Neuron (in vitro differentiated cells): ENCODE measurements at regions not wholly inside any gene's neighbourhood (a gene's known extent, or its start where the extent isn't known, plus 50 kb on each side); places are given as distances from the start of the nearest gene placed in this dataset.

Source experiments
- H2AFZ ChIP-seq: one replicate; pipeline ENCODE4 v1.6.1; 2013; ENCODE audit warnings: low read depth, mild to moderate bottlenecking, inconsistent platforms, low read length, moderate library complexity
- H3K27me3 ChIP-seq: one replicate; pipeline ENCODE4 v1.6.1; 2013; ENCODE audit warnings: low read length; ENCODE audit not compliant: insufficient read depth
- H3K36me3 ChIP-seq: one replicate; pipeline ENCODE4 v1.6.1; 2013; ENCODE audit warnings: low read length; ENCODE audit not compliant: insufficient read depth
- H3K4me1 ChIP-seq: one replicate; pipeline ENCODE4 v1.6.1; 2013; ENCODE audit warnings: low read length; ENCODE audit not compliant: insufficient read depth
- H3K4me3 ChIP-seq: 2 replicates; pipeline ENCODE4 v1.5.1; 2013; ENCODE audit warnings: mild to moderate bottlenecking, low read length, moderate library complexity
- H3K9me3 ChIP-seq: one replicate; pipeline ENCODE4 v1.6.1; 2013; ENCODE audit warnings: low read length

GRCh38 chr14:101217080-101217463 is 313.6 kb upstream of the RTL1 start:
- no peaks in the 10 kb centered on the region for H3K36me3 ChIP-seq

GRCh38 chr14:101217616-101218371 is 314.3 kb upstream of the RTL1 start:
- H2AFZ ChIP-seq: no peak overlapping the region
- H3K27me3 ChIP-seq: no peaks in the 10 kb centered on the region
- no peaks in the 10 kb centered on the region for H3K36me3 ChIP-seq
- peaks cover 26% of the 10 kb centered on the region for H3K4me1 ChIP-seq
- no peak overlapping the region for H3K4me3 ChIP-seq
- H3K9me3 ChIP-seq: peaks cover 3% of the 10 kb centered on the region

More at GRCh38 chr14:101217080-101217463, 313.6 kb upstream of the RTL1 start:
- Histone ChIP-seq H3K4me3 (no peak overlapping the region), H3K4me1 (peaks cover 19% of the 10 kb centered on the region), H2AFZ (no peak overlapping the region), H3K27me3 (no peaks in the 10 kb centered on the region), H3K9me3 (peaks cover 6% of the 10 kb centered on the region)

DNA sequence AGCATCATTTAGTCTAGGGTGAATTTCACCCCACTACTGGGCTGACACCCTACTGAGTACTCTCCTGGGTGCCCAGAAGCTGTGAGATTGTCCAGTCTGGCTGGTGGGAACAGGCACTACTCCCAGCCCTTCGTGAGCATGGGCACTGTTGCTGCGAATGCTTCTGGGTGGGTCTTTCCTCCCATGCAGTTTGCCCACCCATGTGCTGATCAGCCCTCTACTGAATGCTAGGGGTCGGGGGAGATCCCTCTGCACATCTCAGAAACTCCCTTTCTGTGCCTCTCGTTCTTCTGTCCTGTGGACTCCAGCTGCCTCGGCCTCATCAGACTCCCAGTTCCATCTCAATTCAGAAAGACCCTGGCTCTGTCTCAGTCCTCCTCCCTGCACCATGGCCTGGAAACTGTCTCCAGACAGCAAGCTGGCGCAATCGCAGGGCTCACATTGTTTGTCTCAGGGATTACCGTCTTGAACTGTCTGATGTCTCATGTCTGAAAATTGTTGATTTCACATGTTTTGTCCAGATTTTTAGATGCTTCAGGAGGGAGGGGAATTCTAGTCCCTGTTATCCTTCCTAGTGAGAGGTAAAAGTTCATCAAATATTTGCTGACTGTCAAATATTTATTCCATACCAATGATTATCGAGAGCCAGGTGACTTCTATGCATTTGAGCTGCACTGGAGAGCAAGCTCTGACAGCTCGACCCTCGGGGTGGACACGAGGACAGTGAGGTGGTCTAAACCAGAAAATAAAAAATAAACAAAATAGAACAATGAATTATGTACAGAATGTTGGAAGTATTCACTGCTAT is 316.6 kb upstream of the RTL1 start:
- Histone ChIP-seq H2AFZ (no peak overlapping the region), H3K9me3 (peaks cover 2% of the 10 kb centered on the region), H3K4me1 (peaks cover 45% of the 10 kb centered on the region), H3K4me3 (no peak overlapping the region), H3K36me3 (no peaks in the 10 kb centered on the region), H3K27me3 (no peaks in the 10 kb centered on the region)

- Histone ChIP-seq H3K4me1 (peaks cover 54% of the 10 kb centered on the region), H3K36me3 (no peaks in the 10 kb centered on the region), H3K4me3 (no peak overlapping the region), H3K9me3 (no peaks in the 10 kb centered on the region), H3K27me3 (no peaks in the 10 kb centered on the region), H2AFZ (no peak overlapping the region)
Observed at GRCh38 chr14:101220921-101221510, 317.5 kb upstream of the RTL1 start.

GRCh38 chr14:101221549-101222160 is 318.1 kb upstream of the RTL1 start:
- Histone ChIP-seq H3K9me3 (no peaks in the 10 kb centered on the region), H3K36me3 (no peaks in the 10 kb centered on the region), H3K4me3 (no peak overlapping the region), H3K27me3 (no peaks in the 10 kb centered on the region), H3K4me1 (peaks cover 58% of the 10 kb centered on the region), H2AFZ (no peak overlapping the region)

DNA sequence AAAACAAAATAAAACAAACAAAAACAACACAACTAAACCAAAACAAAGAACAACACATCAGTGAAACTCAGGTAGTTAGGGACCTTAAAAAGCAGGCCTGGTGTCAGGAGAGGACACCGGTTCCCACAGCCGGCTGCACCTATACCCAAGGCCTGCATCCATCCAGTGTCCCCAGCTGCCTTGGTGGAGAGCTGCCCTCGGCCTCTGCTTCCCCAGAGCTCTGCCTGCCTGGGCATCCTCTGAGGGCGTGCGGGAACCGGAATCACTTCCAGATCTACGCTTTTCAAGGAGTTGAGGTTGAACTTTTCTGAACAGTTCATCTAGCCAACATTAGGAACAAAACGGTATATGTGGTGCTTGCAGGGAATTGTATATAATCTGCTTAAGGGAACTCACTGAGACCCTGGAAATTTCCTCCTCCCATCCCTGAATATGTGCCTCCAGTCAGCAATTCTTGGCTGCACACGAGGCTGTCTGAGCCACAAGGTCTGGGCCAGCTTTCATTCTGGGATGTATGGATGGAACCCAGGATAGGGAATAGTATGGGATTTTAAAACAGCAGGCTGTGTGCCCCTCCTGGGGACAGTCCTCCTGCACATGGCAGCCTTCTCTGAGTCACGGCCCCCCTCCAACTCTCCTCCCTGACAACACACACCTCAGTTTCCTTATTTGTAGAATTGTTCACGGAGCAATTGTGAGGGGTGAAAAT is 319.0 kb upstream of the RTL1 start:
- Histone ChIP-seq H3K9me3 (no peaks in the 10 kb centered on the region), H3K36me3 (no peaks in the 10 kb centered on the region), H3K4me1 (peaks cover 56% of the 10 kb centered on the region), H2AFZ (no peak overlapping the region), H3K4me3 (no peak overlapping the region), H3K27me3 (no peaks in the 10 kb centered on the region)

DNA sequence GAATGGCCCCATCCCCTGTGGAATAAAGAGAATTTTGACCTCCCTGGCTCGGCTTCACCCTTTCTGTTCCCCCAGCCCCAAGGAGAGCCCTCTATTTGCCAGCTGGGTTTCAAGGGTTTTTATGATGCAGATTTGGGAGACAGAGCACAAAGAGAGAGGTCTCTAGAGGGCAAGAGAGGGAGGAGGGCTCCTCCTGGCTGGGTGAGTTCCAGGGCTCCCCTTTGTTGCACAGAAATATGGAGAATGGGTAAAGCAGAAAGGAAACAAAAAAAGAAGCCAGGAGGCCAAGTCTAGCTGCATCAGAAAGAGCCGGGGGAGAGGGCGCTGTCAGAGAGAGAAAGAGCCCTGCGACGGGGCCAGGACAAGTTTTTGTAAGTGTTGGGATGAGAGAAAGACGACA is 319.6 kb upstream of the RTL1 start:
- peaks cover 56% of the 10 kb centered on the region for H3K4me1 ChIP-seq
- no peak overlapping the region for H2AFZ ChIP-seq
- no peak overlapping the region for H3K4me3 ChIP-seq
- H3K27me3 ChIP-seq: no peaks in the 10 kb centered on the region
- no peaks in the 10 kb centered on the region for H3K9me3 ChIP-seq
- no peaks in the 10 kb centered on the region for H3K36me3 ChIP-seq

GRCh38 chr14:101223561-101224162 is 320.1 kb upstream of the RTL1 start:
- Histone ChIP-seq H3K36me3 (no peaks in the 10 kb centered on the region), H3K4me3 (no peak overlapping the region), H2AFZ (no peak overlapping the region), H3K27me3 (no peaks in the 10 kb centered on the region), H3K4me1 (peaks cover 56% of the 10 kb centered on the region), H3K9me3 (no peaks in the 10 kb centered on the region)

GRCh38 chr14:101224356-101225156 is 321.0 kb upstream of the RTL1 start:
- no peaks in the 10 kb centered on the region for H3K36me3 ChIP-seq
- no peak overlapping the region for H2AFZ ChIP-seq
- no peak overlapping the region for H3K4me3 ChIP-seq
- peaks cover 56% of the 10 kb centered on the region for H3K4me1 ChIP-seq
- no peaks in the 10 kb centered on the region for H3K9me3 ChIP-seq
- H3K27me3 ChIP-seq: no peaks in the 10 kb centered on the region

GRCh38 chr14:101225157-101226152 is 321.9 kb upstream of the RTL1 start:
- Histone ChIP-seq H2AFZ (no peak overlapping the region), H3K4me1 (peaks cover 53% of the 10 kb centered on the region), H3K36me3 (no peaks in the 10 kb centered on the region), H3K9me3 (no peaks in the 10 kb centered on the region), H3K27me3 (no peaks in the 10 kb centered on the region), H3K4me3 (no peak overlapping the region)

- Histone ChIP-seq H3K9me3 (no peaks in the 10 kb centered on the region), H3K27me3 (no peaks in the 10 kb centered on the region), H2AFZ (no peak overlapping the region), H3K4me3 (no peak overlapping the region), H3K36me3 (no peaks in the 10 kb centered on the region), H3K4me1 (peaks cover 51% of the 10 kb centered on the region)
Observed at GRCh38 chr14:101226265-101226602, 322.7 kb upstream of the RTL1 start.
